ENCODE measurements at regions not wholly inside any gene's neighbourhood (a gene's known extent, or its start where the extent isn't known, plus 50 kb on each side); places are given as distances from the start of the nearest gene placed in this dataset.
"Not testable (repeated sequence)": the region's sequence is repeated elsewhere in the genome, so short reads cannot be mapped to it uniquely, and the experiment has no call there.

- POLR2A ChIA-PET (ENCODE audit: unreplicated experiment); DNase-seq; H3K4ac ChIP-seq (ENCODE audit: low read depth, low read length); H3K56ac ChIP-seq (ENCODE audit: extremely low read depth, insufficient read depth, low read length); H4K91ac ChIP-seq (ENCODE audit: insufficient read depth, low read depth, low read length); BruUV-seq (replicated peaks); H3K9me1 ChIP-seq (ENCODE audit: insufficient read depth, low read length); H2AFZ ChIP-seq (replicated peaks; ENCODE audit: low read length, poor library complexity); CTCF ChIA-PET; in situ Hi-C loops (cut with MboI; ENCODE audit: low sequenced_read_pairs); H2BK5ac ChIP-seq (ENCODE audit: low read depth, low read length, poor library complexity, severe bottlenecking); H3K23ac ChIP-seq (ENCODE audit: low read depth, low read length); H3K4me2 ChIP-seq (ENCODE audit: low read depth, low read length); H3K4me1 ChIP-seq (ENCODE audit: control insufficient read depth, insufficient read depth, low read length); intact Hi-C loops (cut with micrococcal nuclease); H3K27me3 ChIP-seq (ENCODE audit: control insufficient read depth, insufficient read depth, low read length); H3K36me3 ChIP-seq (ENCODE audit: control insufficient read depth, insufficient read depth, low read length); H3K9ac ChIP-seq (ENCODE audit: low read depth, low read length); H3K27ac ChIP-seq (ENCODE audit: insufficient read depth, low read length); H3K4me3 ChIP-seq (ENCODE audit: insufficient read depth, low read depth, low read length); H3K18ac ChIP-seq (ENCODE audit: low read depth, low read length); H4K20me1 ChIP-seq (ENCODE audit: insufficient read depth, low read length); H3K79me1 ChIP-seq (ENCODE audit: low read depth in 1 of 2, low read length in 2 of 2); H3K14ac ChIP-seq (replicated peaks; ENCODE audit: low read depth, low read length); H2BK20ac ChIP-seq (ENCODE audit: low read depth, low read length); H2AK5ac ChIP-seq (ENCODE audit: low read depth, low read length); H2AK9ac ChIP-seq (replicated peaks; ENCODE audit: low read depth, low read length, poor library complexity); H2BK15ac ChIP-seq (ENCODE audit: low read depth, low read length); H4K5ac ChIP-seq (ENCODE audit: low read depth, low read length); H4K8ac ChIP-seq (ENCODE audit: low read depth in 2 of 2, low read length in 2 of 2); H2BK120ac ChIP-seq (ENCODE audit: low read depth, low read length); H3K9me3 ChIP-seq (ENCODE audit: control insufficient read depth, insufficient read depth, low read length); dilution Hi-C loops (cut with HindIII; ENCODE audit: low sequenced_read_pairs, unreplicated experiment); ATAC-seq (ENCODE audit: low read depth): not testable (repeated sequence)
- WGBS, 2 experiments (ENCODE audit: extremely low coverage in 2 of 2, insufficient read length in 1 of 2): 50% methylated on average over 1 of the region's 11 CpGs; no CpG with 5 or more reads in 1 of the 2 experiments
Measured at GRCh38 chr16:22572331-22573224, 61.9 kb downstream of the NPIPB5 start.

- WGBS, 2 experiments (ENCODE audit: extremely low coverage in 2 of 2, insufficient read length in 1 of 2): no CpG with 5 or more reads among the region's 26 CpGs
- not testable (repeated sequence) for H3K4ac ChIP-seq (ENCODE audit: low read depth, low read length)
Measured at GRCh38 chr16:22573225-22573530, 62.5 kb downstream of the NPIPB5 start.

More at GRCh38 chr16:22573225-22573530, 62.5 kb downstream of the NPIPB5 start:
- H3K14ac ChIP-seq (replicated peaks; ENCODE audit: low read depth, low read length); H2BK5ac ChIP-seq (ENCODE audit: low read depth, low read length, poor library complexity, severe bottlenecking); H4K8ac ChIP-seq (ENCODE audit: low read depth in 2 of 2, low read length in 2 of 2); H4K20me1 ChIP-seq (ENCODE audit: insufficient read depth, low read length); dilution Hi-C loops (cut with HindIII; ENCODE audit: low sequenced_read_pairs, unreplicated experiment); H2AK9ac ChIP-seq (replicated peaks; ENCODE audit: low read depth, low read length, poor library complexity); H2BK20ac ChIP-seq (ENCODE audit: low read depth, low read length); H3K9me3 ChIP-seq (ENCODE audit: control insufficient read depth, insufficient read depth, low read length); H3K18ac ChIP-seq (ENCODE audit: low read depth, low read length); H3K36me3 ChIP-seq (ENCODE audit: control insufficient read depth, insufficient read depth, low read length); H3K23ac ChIP-seq (ENCODE audit: low read depth, low read length); H3K27ac ChIP-seq (ENCODE audit: insufficient read depth, low read length); H3K4me3 ChIP-seq (ENCODE audit: insufficient read depth, low read depth, low read length); H3K27me3 ChIP-seq (ENCODE audit: control insufficient read depth, insufficient read depth, low read length); H4K91ac ChIP-seq (ENCODE audit: insufficient read depth, low read depth, low read length); H3K4me2 ChIP-seq (ENCODE audit: low read depth, low read length); DNase-seq; CTCF ChIA-PET; H4K5ac ChIP-seq (ENCODE audit: low read depth, low read length); H3K79me1 ChIP-seq (ENCODE audit: low read depth in 1 of 2, low read length in 2 of 2); H2AFZ ChIP-seq (replicated peaks; ENCODE audit: low read length, poor library complexity); intact Hi-C loops (cut with micrococcal nuclease); H2BK15ac ChIP-seq (ENCODE audit: low read depth, low read length); BruUV-seq (replicated peaks); H3K9ac ChIP-seq (ENCODE audit: low read depth, low read length); H2BK120ac ChIP-seq (ENCODE audit: low read depth, low read length); H3K56ac ChIP-seq (ENCODE audit: extremely low read depth, insufficient read depth, low read length); H3K4me1 ChIP-seq (ENCODE audit: control insufficient read depth, insufficient read depth, low read length); H2AK5ac ChIP-seq (ENCODE audit: low read depth, low read length); in situ Hi-C loops (cut with MboI; ENCODE audit: low sequenced_read_pairs); POLR2A ChIA-PET (ENCODE audit: unreplicated experiment); H3K9me1 ChIP-seq (ENCODE audit: insufficient read depth, low read length): not testable (repeated sequence)
- ATAC-seq (ENCODE audit: low read depth): peak; percentile 100
